Naive B cell (primary cell): ENCODE measurements at regions not wholly inside any gene's neighbourhood (a gene's known extent, or its start where the extent isn't known, plus 50 kb on each side); places are given as distances from the start of the nearest gene placed in this dataset.
"Not testable (repeated sequence)": the region's sequence is repeated elsewhere in the genome, so short reads cannot be mapped to it uniquely, and the experiment has no call there.

Experiments used
- ATAC-seq, 2 donors: fragments of 150-1000 bp; cut with Tn5 transposase; 2 replicates each; pipeline ENCODE4 v1.10.0; 2021; ENCODE audit warnings: low read depth in 2 of 2, mild to moderate bottlenecking in 2 of 2, moderate library complexity in 2 of 2
- DNase-seq: peaks from one replicate; pipeline ENCODE4 v3.0.0; 2022
- H3K27ac Mint-ChIP-seq, 6 donors: one replicate each; pipeline ENCODE4 v1.8.0; 2020 to 2022; ENCODE audit warnings: mild to moderate bottlenecking in 6 of 6, mixed read lengths in 6 of 6, moderate library complexity in 5 of 6, inconsistent platforms in 2 of 6
- H3K27me3 Mint-ChIP-seq, 3 donors: one replicate each; pipeline ENCODE4 v1.8.0; 2021 to 2022; ENCODE audit warnings: mixed read lengths in 3 of 3, mild to moderate bottlenecking in 1 of 3
- H3K36me3 Mint-ChIP-seq, 2 donors: one replicate each; pipeline ENCODE4 v1.8.0; 2020 to 2022; ENCODE audit warnings: mixed read lengths in 2 of 2, inconsistent platforms in 1 of 2, mild to moderate bottlenecking in 1 of 2
- H3K4me1 Mint-ChIP-seq, 3 donors: one replicate each; pipeline ENCODE4 v1.8.0; 2020 to 2022; ENCODE audit warnings: mixed read lengths in 3 of 3, inconsistent platforms in 1 of 3, mild to moderate bottlenecking in 1 of 3, moderate library complexity in 1 of 3
- H3K4me3 Mint-ChIP-seq, 8 donors: one replicate each; pipeline ENCODE4 v1.8.0; 2020 to 2022; ENCODE audit warnings: mild to moderate bottlenecking in 8 of 8, mixed read lengths in 8 of 8, moderate library complexity in 8 of 8, inconsistent platforms in 2 of 8
- H3K9me3 Mint-ChIP-seq, 7 donors: one replicate each; pipeline ENCODE4 v1.8.0; 2020 to 2022; ENCODE audit warnings: mixed read lengths in 7 of 7, mild to moderate bottlenecking in 5 of 7, inconsistent platforms in 2 of 7, moderate library complexity in 1 of 7

DNA sequence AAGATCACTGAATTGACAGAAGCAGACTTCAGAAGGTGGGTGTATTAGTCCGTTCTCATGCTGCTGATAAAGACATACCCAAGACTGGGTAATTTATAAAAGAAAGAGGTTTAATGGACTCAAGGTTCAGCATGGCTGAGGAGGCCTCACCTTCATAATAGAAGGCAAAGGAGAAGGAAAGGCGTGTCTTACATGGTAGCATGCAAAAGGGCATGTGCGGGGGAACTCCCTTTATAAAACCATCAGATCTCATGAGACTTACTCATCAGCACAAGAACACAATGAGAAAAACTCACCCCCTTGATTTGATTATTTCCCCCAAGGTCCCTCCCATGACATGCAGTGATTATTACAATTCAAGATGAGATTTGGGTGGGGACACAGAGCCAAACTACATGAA, 416.3 kb upstream of the EPHA3 start:
- peaks cover 0 to 5% (median 0%) of the 10 kb centered on the region in 3 donors for H3K27me3 Mint-ChIP-seq
- no peak for ATAC-seq
- H3K27ac Mint-ChIP-seq = no peak overlapping the region
- no peak for DNase-seq
- no peaks in the 10 kb centered on the region for H3K36me3 Mint-ChIP-seq
- H3K4me1 Mint-ChIP-seq = peaks cover 0 to 6% (median 0%) of the 10 kb centered on the region in 3 donors
- H3K9me3 Mint-ChIP-seq = peaks cover 0 to 3% (median 0%) of the 10 kb centered on the region in 7 donors
- H3K4me3 Mint-ChIP-seq = no peak overlapping the region

DNA sequence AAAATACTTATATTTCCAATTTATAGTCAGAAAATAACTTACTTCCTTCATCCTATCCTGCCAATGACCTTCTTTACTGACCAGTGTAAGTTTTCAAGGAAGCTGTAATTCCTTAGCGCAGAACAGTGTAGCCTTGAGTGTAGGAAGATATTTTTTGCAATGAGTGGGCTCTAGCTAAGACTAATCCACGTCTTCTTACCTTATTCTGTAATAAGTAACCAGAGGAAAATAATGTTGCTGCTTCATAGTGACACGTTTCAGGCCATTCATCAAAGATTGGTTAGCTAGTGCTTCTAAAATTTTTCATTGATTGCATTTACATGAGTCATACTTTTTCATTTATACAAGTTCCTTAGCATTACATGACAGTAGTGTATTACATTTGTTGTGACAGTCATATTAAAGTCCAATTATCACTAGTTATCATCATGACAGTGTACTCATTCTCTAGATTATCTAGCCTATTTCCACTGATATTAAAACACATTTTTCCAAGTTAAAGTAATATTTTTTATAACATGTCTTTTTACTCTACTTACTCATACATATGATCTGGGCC, 403.8 kb upstream of the EPHA3 start:
- ATAC-seq (no peak), DNase-seq (no peak)
- Mint-ChIP-seq H3K9me3 (peaks cover 0 to 3% (median 0%) of the 10 kb centered on the region in 7 donors), H3K27me3 (peaks cover 0 to 4% (median 0%) of the 10 kb centered on the region in 3 donors), H3K36me3 (no peaks in the 10 kb centered on the region), H3K4me3 (no peak overlapping the region), H3K4me1 (no peaks in the 10 kb centered on the region), H3K27ac (no peak overlapping the region)

DNA sequence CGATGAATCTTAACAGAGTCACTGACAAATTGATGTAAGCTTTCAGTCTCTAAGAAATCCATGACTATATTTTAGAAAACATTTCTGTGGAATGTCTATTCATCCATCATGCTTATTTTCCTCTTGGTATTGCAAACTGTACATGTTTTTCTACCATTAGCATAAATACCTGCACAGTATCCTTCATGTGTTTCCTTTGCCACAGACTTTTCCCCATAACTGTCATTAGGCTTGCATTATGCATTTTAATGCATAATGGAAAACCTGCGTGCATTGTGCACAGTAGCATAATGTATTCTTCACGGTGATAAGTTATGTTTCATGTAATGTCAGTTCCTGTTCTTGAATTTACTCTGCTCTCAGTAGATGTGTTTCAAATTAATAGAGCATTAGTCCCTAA, 403.1 kb upstream of the EPHA3 start:
- no peaks in the 10 kb centered on the region for H3K36me3 Mint-ChIP-seq
- H3K27ac Mint-ChIP-seq = no peak overlapping the region
- H3K4me1 Mint-ChIP-seq = no peaks in the 10 kb centered on the region
- ATAC-seq (no peak), DNase-seq (no peak)
- no peak overlapping the region for H3K4me3 Mint-ChIP-seq
- H3K9me3 Mint-ChIP-seq = peaks cover 0 to 3% (median 0%) of the 10 kb centered on the region in 7 donors
- H3K27me3 Mint-ChIP-seq = peaks cover 0 to 4% (median 0%) of the 10 kb centered on the region in 3 donors

DNA sequence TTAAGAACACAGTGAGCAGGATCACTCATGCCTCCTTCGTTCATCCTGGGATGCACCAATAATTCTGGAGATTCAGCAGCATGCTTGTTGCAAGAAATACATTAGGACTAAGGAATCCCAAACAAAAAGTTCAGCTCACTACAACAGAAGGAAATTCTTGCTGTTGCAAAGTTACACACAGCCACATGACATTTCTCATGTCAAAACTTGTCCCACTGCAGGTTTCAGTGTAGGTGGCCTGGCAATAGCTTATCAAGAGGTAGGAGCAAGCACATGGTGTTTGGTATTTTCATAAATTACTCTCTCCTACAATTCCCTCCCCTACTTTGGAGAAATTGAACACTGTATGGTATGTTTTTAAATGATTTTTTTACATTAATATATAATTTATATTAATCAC, 399.6 kb upstream of the EPHA3 start:
- ATAC-seq = no peak
- H3K4me1 Mint-ChIP-seq = no peaks in the 10 kb centered on the region

DNA sequence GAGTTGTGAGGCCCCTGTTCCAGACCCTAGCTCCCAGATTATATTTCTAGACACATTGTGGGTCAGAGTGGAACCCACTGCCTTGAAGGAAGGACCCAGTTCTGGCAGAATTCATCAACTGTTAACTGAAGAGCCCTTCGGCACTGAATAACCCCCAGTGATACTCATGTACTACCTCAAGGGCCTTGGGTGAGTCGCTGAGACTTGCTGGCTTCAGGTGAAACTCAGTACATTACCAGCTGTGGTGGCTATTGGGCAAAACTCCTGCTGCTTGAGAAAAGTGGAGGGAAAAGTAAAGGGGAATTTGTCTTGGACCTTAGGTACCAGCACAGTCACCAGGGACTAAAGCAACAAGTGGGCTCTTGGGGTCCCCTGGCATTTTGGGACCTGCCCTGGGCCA, 394.9 kb upstream of the EPHA3 start:
- DNase-seq (no peak), ATAC-seq (no peak)
- no peaks in the 10 kb centered on the region for H3K4me1 Mint-ChIP-seq
- H3K36me3 Mint-ChIP-seq = no peaks in the 10 kb centered on the region
- H3K4me3 Mint-ChIP-seq = no peak overlapping the region
- H3K9me3 Mint-ChIP-seq = peaks cover 0 to 3% (median 0%) of the 10 kb centered on the region in 7 donors
- H3K27me3 Mint-ChIP-seq = no peaks in the 10 kb centered on the region
- peak overlapping the region in 1 of 6 donors; percentile 13 for H3K27ac Mint-ChIP-seq

More for the DNA sequence above, 399.6 kb upstream of the EPHA3 start:
- no peaks in the 10 kb centered on the region for H3K36me3 Mint-ChIP-seq
- DNase-seq = no peak
- H3K9me3 Mint-ChIP-seq = peaks cover 0 to 2% (median 0%) of the 10 kb centered on the region in 7 donors
- no peaks in the 10 kb centered on the region for H3K27me3 Mint-ChIP-seq
- H3K4me3 Mint-ChIP-seq = no peak overlapping the region
- no peak overlapping the region for H3K27ac Mint-ChIP-seq

DNA sequence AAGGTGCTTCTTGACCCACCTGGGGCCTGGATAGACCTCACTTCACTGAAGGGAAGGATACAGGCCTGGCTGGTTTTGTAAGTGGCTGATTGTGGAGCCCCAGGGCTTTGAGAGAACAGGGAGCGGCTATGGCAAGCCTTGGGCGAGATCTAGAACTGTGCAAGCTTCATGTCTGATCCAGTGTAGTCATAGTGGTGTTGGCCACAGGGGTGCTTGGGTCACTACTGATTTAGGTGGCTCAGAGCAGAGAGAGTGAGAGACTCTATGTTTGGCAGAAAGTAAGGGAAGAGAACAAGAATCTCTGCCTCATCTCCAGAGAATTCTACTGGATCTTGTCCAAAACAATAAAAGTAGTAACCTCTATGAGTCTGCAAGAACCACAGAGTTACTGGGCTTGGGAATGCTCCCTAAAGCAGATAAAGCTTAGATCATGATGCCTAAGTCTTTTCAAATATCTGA, 394.2 kb upstream of the EPHA3 start:
- H3K9me3 Mint-ChIP-seq = peaks cover 0 to 3% (median 0%) of the 10 kb centered on the region in 7 donors
- no peak overlapping the region for H3K4me3 Mint-ChIP-seq
- no peaks in the 10 kb centered on the region for H3K27me3 Mint-ChIP-seq
- DNase-seq = no peak
- no peaks in the 10 kb centered on the region for H3K4me1 Mint-ChIP-seq
- H3K36me3 Mint-ChIP-seq = no peaks in the 10 kb centered on the region
- ATAC-seq = no peak
- H3K27ac Mint-ChIP-seq = no peak overlapping the region

DNA sequence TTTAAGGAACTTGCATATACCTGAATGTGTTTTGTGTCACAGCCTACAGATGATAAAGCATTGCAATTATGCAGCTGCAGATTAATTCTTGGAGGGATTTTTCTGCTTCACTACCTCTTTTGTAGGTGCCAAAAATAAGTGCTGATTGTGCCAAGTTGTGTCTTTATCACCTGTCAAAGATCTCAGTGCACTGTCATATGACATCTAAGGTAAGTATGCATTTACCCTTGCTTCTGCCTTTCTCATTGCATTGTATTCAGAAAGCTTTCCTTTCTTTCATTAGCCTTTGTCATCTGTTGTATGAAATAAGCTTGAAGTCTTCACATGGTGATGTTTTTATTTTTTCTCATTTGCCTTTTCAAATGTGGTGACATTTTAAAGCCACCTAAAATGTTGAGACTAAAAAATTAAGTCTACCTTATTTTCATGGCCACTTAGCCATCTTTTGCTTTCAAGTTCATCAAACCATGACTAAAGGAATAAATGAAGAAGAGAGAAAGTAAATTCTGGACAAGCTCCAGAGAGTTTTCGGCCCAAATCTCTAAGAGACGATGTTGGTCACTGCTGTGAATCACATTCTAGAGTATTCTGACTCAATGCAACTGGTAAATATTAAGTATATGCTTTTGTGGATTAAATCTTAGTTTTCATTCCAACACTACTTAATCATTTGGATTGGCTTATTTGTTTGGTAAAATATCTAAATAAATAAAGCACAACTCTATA, 381.8 kb upstream of the EPHA3 start:
- DNase-seq = no peak
- peaks cover 0 to 6% (median 0%) of the 10 kb centered on the region in 7 donors for H3K9me3 Mint-ChIP-seq
- no peaks in the 10 kb centered on the region for H3K36me3 Mint-ChIP-seq
- no peaks in the 10 kb centered on the region for H3K4me1 Mint-ChIP-seq
- no peak overlapping the region for H3K4me3 Mint-ChIP-seq
- no peaks in the 10 kb centered on the region for H3K27me3 Mint-ChIP-seq
- no peak overlapping the region for H3K27ac Mint-ChIP-seq
- no peak for ATAC-seq

DNA sequence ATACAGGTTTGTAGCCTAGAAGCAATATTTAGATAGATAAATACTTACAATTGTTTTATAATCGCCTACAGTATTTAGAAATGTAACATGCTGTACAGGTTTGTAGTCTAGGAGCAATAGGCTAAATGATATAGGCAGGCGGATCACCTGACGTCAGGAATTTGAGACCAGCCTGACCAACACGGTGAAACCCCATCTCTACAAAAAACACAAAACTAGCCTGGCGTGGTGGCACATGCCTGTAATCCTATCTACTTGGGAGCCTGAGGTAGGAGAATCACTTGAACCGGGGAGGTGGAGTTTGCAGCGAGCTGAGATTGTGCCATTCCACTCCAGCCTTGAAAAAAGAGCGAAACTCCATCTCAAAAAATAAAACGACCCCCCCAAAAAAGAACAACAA, 375.2 kb upstream of the EPHA3 start:
- no peak overlapping the region for H3K4me3 Mint-ChIP-seq
- DNase-seq (no peak), ATAC-seq (no peak)
- no peaks in the 10 kb centered on the region for H3K9me3 Mint-ChIP-seq
- H3K27me3 Mint-ChIP-seq = peaks cover 0 to 4% (median 0%) of the 10 kb centered on the region in 3 donors
- H3K27ac Mint-ChIP-seq = peak overlapping the region in 1 of 6 donors; percentile 37
- H3K36me3 Mint-ChIP-seq = no peaks in the 10 kb centered on the region
- no peaks in the 10 kb centered on the region for H3K4me1 Mint-ChIP-seq

DNA sequence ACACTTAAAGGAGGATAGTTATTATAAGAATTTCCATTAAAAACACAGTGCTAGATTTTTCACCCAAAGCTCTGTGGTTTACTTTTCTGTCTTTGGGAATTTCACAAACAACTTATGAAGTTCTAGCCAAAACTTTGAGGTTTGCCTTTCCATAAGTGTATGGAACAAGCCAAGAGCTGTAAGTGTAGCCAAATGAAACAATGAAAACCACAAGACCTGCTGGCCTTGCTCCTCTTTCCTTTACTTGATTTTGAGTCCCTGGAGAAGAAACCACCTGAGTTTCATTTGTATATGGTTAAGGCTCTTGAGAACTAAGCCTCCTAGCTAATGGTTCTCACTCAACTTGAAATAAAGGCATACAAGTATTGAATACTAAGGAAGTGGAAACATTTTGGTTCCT, 365.3 kb upstream of the EPHA3 start:
- Mint-ChIP-seq H3K9me3 (peaks cover 0 to 4% (median 0%) of the 10 kb centered on the region in 7 donors), H3K4me3 (no peak overlapping the region), H3K36me3 (no peaks in the 10 kb centered on the region), H3K4me1 (no peaks in the 10 kb centered on the region), H3K27ac (no peak overlapping the region), H3K27me3 (no peaks in the 10 kb centered on the region)
- no peak for DNase-seq
- ATAC-seq = no peak

DNA sequence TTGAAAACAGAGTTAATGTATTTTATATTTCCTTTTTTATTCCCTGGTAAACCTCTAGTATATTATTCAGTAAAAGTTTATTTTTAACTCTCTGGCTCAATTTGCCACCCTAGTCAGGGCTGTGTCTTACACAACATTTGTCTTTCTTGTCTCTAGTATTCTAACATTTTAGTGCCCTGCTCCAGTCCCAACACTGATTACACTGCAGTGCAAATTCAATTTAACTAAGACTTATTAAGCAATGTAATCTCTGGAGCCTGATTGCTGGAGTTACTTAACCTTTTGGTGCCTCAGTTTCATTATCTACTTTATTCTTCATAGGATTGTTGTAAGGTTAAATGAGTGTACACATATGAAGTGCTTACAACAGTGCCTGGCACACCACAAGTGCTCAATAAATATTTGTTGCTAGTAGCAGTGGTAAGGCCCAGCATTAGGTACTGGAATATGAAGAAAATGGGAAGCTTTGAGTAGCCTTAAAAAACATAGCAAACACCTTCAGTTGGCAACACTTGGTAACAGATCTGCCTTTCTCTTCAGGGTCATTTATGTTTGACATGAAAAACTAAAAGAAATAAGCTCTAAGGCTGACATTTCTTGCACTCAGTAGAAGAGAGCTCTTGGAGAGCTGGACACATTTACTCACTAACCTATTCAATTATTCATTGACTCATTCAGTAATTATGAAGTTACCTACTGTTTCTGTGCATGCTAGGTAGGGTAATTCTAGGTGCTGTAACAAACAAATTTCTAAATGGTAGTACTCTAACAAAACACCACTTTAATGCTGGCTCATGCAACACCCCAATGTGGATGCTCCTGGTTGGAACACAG, 364.5 kb upstream of the EPHA3 start:
- peaks cover 0 to 4% (median 0%) of the 10 kb centered on the region in 7 donors for H3K9me3 Mint-ChIP-seq
- H3K36me3 Mint-ChIP-seq = no peaks in the 10 kb centered on the region
- no peak overlapping the region for H3K4me3 Mint-ChIP-seq
- no peak overlapping the region for H3K27ac Mint-ChIP-seq
- DNase-seq (no peak), ATAC-seq (no peak)
- no peaks in the 10 kb centered on the region for H3K27me3 Mint-ChIP-seq
- no peaks in the 10 kb centered on the region for H3K4me1 Mint-ChIP-seq

DNA sequence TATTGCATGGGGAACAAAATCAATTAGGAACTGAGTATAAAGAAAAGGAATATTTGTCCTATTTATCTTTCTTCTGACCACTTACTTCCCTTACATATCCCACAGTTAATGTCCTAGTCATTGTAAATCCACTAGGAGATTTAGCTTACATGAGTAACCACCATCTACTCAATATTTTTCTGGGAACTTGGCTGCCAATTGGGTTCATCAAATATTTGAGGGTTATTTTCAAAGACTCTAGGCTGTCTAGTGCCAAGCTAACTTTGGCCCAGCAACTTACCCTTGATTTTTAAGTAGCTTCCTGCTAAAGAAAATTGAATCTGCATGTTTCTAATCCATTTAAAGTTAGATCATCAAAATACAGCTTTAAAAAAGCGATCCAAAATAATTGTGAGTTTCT, 362.5 kb upstream of the EPHA3 start:
- Mint-ChIP-seq H3K27me3 (no peaks in the 10 kb centered on the region), H3K36me3 (no peaks in the 10 kb centered on the region), H3K4me1 (no peaks in the 10 kb centered on the region), H3K4me3 (no peak overlapping the region), H3K9me3 (peaks cover 0 to 4% (median under 1%) of the 10 kb centered on the region in 7 donors), H3K27ac (no peak overlapping the region)
- DNase-seq (no peak), ATAC-seq (no peak)

DNA sequence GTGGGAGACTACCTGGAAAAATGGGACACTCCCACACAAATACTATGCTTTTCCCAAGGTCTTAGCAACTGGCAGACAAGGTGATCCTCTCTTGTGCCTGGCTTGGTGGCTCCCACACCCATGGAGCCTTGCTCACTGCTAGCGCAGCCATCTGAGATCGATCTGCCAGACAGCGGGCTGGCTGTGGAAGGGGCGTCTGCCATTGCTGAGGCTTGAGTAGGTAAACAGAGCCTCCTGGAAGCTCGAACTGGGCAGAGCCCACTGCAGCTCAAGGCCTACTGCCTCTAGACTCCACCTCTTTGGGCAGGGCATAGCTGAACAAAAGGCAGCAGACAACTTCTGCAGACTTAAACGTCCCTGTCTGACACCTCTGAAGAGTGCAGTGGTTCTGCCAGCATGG, 360.3 kb upstream of the EPHA3 start:
- not testable (repeated sequence) for H3K4me1 Mint-ChIP-seq, H3K9me3 Mint-ChIP-seq, H3K4me3 Mint-ChIP-seq, H3K27me3 Mint-ChIP-seq, H3K36me3 Mint-ChIP-seq, ATAC-seq, H3K27ac Mint-ChIP-seq, DNase-seq

DNA sequence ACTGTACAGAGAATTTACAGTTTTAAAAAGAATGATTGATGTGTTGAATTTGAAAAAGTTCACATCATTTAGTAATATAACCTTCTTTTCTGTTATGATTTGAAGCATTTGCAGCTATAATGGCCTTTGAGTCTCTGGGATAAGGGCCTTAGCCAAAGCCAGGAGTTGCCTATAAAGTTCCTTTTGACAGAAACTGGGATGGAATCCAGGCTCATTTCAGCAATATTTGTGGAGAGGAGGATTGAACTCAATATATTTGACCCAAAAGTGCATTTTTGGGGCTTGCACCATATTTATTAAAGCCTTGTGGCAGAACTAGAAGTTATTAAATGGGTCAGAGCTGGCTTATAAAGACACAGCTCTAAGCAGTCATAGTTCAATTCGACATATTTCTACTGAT, 348.7 kb upstream of the EPHA3 start:
- H3K4me3 Mint-ChIP-seq = no peak overlapping the region
- no peaks in the 10 kb centered on the region for H3K36me3 Mint-ChIP-seq
- DNase-seq (no peak), ATAC-seq (no peak)
- H3K27ac Mint-ChIP-seq = no peak overlapping the region
- no peaks in the 10 kb centered on the region for H3K4me1 Mint-ChIP-seq
- no peaks in the 10 kb centered on the region for H3K27me3 Mint-ChIP-seq
- peaks cover 0 to 14% (median 2%) of the 10 kb centered on the region in 7 donors for H3K9me3 Mint-ChIP-seq

DNA sequence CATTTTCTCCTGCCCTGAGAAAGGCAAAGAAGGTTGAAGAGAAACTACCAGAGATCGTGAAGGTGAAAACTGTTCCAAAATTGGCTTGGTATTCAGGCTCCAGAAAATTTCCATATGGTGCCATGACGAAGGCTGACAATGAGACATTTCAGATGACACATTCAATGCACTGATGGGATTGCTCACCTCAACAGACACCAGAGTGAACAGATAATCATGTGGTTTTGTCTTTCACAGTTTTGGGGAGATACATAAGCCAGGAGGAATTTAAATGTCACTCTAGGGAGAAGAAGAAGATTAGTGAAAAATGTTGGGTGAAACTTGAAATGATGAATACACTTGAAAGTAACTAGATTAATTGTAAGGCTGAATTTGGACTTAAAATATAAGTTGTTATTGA, 339.7 kb upstream of the EPHA3 start:
- no peaks in the 10 kb centered on the region for H3K27me3 Mint-ChIP-seq
- no peak overlapping the region for H3K27ac Mint-ChIP-seq
- H3K4me3 Mint-ChIP-seq = no peak overlapping the region
- H3K9me3 Mint-ChIP-seq = peaks cover 0 to 26% (median 8%) of the 10 kb centered on the region in 7 donors
- H3K4me1 Mint-ChIP-seq = no peaks in the 10 kb centered on the region
- no peak for DNase-seq
- no peak for ATAC-seq
- H3K36me3 Mint-ChIP-seq = no peaks in the 10 kb centered on the region
